Globus pallidus (tissue), 1 donor: ENCODE measurements at regions not wholly inside any gene's neighbourhood (a gene's known extent, or its start where the extent isn't known, plus 50 kb on each side); places are given as distances from the start of the nearest gene placed in this dataset.
"Not testable (repeated sequence)": the region's sequence is repeated elsewhere in the genome, so short reads cannot be mapped to it uniquely, and the experiment has no call there.

ENCODE experiments used
- DNase-seq: peaks from one replicate; pipeline ENCODE4 v3.0.0-alpha.2; 2015; ENCODE audit warnings: low spot score

DNA sequence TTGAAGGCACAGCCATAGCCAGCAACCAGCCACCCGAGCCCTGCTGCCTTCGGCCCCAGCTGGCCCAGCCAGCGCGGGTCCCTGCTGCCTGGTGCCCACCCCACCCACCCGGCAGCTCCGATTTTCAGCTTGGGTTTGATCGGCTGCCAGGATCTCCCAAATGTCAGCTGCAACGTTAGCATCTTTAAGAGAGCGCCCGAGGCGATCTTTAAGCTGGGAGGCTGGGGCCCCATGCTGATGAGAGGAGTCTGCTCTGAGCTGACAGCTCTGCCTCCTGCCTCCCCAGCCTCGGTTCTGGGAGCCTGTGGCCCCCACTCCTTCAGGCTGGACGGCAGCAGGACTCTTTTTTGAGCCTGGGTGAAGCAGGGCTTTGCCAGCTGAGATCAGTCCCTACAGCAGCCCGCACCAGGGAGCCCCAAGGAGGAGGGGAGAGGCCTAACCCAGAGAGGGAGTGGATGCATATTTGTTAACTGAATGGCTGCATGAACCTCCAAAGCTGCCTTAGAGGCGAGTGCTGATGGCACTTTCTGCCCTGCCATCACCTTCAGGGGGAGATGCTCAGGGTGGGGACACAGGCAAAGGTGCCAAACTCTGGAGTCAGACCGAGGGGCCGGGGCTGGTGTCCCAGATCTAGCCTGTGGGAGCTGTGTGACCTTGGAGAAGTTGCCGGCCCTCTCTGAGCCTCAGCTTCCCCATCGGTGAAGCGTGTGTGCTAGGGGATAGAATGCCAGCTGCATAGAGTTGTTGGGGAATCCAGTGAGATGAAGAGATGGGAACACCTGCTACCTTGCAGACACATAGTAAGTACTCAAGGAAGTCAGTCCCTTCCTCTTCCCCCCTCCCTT lies 165.5 kb downstream of the C9orf50 start:
- no peak for DNase-seq

- DNase-seq, result no peak
Measured at GRCh38 chr9:129454467-129455067, 166.3 kb downstream of the C9orf50 start.

DNA sequence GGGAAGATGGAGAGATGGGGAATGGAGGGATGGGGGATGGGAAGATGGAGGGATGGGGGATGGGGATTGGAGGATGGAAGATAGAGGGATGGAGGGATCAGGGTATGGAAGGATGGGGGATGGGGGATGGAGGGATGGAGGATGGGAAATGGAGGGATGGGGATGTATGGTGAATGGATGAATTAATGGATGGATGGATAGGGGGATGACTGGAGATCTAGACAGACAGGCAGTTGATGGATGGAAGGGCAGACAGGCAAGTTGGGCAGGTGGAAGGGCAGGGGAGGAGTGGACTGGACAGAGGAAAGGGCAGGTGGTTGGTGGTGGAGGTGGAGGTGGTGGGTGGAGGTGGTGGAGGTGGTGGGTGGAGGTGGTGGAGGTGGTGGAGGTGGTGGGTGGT lies 167.2 kb downstream of the C9orf50 start:
- DNase-seq, result no peak

GRCh38 chr9:129451669-129452068 lies 169.2 kb downstream of the C9orf50 start:
- no peak for DNase-seq

DNA sequence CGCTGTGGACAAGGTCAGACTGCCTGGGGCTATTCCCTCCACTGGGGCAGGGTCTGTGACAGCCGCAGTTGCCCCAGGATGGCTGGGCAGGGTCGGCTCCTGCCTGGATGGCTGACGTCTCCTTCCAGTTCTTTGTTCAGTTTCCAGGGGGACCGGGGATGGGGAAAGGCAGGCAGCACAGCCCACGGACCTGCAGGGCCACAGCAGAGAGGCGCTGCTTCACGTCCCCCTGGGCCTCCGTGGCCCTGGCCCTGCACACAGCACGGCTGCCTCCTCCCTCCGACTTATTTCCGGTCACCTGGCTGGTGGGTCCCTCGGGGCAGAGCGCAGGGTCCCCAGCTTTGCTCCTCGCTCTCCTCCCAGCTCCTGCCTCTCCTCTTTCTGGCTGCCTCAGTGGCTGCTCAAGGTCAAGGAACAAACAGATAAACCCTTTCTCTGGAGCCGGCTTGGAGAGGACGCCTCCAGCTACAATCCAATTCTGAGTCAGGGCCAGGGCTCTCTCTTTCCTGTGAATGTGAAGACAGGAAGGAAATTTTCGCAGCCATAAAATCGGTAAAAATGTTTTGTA lies 169.7 kb downstream of the C9orf50 start:
- no peak for DNase-seq

DNA sequence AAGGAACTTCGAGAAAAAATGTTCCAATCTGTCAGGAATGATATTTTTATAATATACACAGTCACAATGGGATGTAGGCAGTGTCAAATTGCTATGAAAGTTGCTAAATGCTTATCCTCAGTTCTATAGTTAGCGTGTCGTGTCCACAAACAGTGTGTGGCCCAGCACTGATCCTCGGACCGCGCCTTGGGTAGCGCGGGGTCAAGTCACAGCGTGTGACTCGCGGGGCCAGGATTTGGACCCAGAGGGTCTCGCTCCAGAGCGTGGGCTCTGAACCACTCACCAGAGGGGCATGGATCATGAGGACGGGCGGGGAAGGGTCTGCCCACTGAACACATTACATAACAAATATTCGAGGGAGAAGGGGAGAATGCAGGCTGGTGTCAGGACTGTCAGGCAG lies 171.8 kb downstream of the C9orf50 start:
- no peak for DNase-seq

DNA sequence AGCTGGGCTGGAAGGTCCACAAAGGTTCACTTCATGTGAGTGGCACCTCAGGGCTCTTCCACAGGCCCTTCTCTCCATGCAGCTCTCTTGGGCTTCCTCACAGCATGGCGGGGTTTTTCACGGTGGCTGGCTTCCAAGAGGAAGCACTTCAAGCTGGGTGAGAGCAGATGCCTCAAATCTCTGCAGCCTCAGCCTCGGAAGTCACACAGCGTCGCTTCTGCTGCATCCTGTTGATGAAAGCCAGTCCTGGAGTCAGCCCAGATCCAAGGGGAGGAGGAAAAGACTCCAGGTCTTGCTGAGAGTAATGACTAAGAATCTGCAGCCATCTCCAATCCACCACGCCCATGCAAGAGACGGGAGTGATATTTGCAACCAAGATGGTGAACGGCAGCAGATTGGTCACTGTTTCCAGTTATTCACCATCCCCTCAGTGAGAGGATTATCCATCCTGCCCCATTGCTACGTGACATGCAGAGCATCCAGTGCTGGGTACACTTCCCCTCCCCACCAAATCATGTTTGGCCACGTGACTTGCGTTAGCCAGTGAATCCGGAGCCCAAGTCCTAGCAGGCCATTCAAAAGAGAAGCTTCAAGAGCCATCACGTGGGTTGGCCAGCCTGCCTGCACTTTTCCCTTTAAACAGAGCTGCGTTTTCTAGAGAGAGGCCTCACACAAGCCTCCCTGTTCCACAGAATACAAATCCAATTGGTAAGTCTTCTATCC lies 173.9 kb downstream of the C9orf50 start:
- DNase-seq, result peak; percentile 71

DNA sequence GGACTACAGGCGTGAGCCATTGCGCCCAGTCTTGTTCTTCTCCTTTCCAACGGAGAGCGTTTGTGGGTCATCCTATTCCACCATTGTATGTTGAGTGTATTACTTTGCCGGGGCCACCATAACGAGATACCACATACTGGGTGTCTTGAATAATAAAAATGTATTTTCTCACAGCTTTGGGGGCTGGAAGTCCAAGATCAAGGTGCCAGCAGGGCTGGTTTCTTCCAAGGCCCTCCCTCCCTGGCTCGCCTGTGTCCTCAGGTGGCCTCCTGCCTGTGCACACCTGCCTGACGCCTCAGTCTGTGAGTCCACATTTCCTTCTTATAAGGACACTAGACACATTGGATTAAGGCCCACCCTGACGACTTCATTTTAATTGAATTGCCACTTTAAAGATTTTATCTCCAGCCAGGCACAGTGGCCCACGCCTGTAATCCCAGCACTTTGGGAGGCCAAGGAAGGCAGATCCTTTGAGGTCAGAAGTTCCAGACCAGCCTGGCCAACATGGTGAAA lies 175.1 kb downstream of the C9orf50 start:
- no peak for DNase-seq

DNA sequence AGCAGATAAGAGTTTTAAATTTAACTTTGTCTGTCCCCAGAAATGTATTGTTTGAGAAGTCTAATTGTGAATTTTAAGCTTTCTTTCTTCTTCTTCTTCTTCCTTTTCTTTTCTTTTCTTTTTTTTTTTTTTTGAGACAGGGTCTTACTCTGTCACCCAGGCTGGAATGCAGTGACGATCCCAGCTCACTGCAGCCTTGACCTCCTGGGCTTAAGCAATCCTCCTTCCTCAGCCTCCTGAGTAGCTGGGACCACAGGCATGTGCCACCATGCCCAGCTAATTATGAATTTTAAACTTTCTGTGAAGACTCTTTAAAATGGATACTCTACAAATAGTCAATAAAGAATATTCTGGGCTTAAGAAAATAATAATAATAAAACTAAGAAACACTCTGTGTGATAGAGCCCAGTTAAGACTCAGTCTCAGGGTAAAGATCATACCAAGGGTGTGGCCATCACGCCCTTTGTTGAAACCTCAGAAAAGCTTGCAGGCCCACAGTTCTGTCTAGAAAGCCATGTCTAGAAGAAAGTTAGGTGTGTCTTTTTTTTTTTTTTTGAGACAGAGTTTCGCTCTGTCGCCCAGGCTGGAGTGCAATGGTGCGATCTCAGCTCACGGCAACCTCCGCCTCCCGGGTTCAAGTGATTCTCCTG lies 177.3 kb downstream of the C9orf50 start:
- DNase-seq, result not testable (repeated sequence)

DNA sequence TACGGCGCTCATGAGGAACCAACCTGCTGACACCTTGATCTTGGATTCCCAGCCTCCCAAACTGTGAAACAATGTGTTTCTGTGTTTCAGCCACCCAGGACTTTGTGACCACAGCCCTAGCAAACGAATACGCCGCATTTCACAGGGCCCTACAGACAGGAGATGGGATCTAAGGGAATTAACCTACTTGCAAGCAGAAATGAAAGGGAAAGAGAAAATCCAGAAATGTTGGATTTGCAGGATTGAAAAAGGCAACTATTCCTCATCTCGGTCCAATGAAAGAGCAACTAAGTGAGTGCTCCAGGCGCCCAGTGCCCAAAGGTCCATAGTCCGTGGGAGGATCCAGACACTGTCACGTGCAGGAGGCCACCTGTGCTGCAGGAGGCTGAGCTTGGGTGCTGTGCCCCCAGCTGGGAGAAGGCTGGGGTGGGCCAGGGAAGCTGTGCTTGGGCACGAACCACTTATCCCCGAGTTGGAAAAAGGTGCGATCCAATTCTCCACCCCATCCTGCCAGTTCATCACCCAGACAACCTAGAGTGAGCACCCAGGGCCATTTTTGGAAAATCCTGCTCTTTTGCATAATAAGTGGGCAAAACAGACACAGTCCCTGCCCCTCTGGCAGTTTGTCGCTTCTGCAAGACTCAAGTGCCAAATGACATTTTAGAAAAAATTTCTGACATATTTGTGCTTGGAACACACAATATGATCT lies 177.9 kb downstream of the C9orf50 start:
- DNase-seq, result no peak

GRCh38 chr9:129441852-129442251 lies 179.0 kb downstream of the C9orf50 start:
- no peak for DNase-seq

DNA sequence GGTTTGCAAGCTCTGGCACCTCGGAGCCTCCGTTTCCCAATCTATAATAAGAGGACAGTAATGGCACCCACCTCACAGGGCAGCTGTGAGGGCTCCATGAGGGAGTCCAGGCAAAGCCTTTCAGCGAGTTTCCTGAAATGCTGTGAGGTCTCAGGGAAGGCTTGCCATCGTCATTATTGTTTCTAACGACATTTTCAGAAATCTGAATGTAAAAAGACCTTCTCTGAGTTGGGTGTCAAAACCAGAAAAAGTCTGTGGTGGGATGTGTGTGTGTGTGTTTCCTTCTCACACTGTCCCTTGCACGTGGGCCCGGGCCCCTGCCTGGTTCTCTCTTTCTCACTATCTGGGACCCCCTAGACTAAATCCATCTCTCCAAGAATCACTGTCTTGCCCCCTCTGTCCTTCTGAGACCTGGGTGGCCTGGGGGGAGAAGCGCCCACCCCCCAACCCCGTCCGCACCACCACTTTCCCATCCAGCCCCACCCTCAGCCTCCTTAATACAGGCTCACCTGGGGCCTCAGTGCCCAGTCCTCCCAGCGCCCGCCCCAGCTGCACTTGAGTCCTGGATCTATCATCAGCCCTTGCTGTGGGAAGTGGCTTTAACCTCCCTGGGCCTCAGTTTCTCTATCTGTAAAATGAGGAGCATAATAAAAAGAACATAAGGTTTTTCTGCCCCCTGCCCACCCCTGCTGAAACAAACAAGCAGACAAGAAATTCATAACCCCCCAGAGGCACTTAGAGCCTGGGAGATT lies 180.3 kb downstream of the C9orf50 start:
- DNase-seq, result no peak

GRCh38 chr9:129439242-129439641 lies 181.7 kb downstream of the C9orf50 start:
- no peak for DNase-seq

- no peak for DNase-seq
Measured at GRCh38 chr9:129437626-129438323, 183.1 kb downstream of the C9orf50 start.

DNA sequence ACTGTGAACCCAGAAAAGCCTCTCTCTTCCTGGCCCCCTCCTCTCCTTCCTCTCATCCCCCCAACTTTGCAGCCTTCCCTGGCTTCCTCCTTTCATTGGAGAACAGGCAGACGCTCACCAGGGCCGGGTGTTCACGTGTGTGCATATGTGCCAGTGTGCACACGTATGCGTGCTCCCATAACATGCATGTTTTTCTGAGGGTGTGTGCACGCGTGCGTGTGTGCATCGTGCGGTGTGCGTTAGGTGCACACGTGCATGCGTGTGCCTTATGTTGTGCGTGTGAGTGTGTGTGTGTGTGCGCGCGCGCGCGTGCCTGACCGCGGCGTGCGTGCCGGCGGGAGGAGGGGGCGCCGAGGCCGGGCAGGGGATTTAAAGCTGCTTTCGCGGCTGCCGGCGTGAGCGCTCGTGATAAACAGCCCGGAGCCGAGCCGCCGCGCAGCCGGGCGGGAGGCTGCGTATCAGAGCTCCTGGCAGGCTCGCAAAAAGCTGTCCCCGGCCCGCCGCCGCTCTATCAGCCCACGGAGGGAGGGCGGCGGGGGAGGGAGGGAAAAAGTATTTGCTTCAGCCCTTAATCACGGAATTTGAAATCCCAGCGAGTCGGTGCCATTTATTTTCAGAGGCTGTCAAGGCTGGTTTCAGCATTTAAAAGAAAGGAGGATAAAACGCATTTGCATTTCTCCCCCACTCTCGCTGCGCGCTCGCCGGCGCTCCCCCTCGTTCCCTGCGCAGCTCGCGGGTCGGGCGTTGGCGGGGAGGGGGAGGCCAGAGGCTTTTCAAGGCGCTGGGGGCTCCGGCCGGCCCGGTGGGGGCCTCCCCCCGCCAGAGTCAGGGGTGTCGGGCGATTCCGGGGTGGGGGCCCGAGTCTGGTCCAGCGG lies 183.9 kb downstream of the C9orf50 start:
- no peak for DNase-seq

DNA sequence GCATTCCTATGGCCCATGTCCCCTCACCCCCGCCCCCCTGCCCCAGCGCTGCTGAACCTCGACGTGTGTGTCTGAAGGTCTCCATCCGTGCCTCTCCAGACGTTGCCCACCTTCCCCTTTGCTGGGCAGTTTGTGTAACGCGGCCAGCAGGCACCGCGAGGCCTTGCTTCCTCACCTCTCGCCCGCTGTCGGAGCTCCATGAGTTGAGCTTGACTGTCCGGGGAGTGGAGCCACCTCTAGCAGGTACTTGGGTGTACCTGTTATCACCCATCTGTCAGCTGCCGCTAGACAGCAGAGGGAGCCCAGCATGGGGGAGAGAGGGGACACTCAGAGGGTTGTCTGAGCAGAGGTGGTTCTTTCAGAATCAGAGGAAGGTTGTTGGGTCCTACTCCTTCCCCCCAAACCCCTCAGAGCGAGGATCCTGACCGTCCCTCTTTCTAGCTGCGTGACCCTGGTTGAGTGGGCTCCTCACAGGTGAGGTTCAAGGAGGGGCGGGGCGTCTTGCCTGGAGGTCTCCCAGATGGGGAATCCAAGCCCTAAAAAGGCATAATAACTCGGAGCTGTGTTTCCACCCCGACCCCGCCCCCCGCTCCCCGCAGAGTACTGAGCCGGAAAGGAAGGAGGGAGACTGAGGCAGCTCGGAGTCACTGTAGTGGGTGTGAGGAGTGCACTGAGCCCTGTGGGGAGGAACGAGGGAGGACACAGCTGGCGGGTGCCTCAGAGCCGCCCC lies 184.7 kb downstream of the C9orf50 start:
- DNase-seq, result no peak

DNA sequence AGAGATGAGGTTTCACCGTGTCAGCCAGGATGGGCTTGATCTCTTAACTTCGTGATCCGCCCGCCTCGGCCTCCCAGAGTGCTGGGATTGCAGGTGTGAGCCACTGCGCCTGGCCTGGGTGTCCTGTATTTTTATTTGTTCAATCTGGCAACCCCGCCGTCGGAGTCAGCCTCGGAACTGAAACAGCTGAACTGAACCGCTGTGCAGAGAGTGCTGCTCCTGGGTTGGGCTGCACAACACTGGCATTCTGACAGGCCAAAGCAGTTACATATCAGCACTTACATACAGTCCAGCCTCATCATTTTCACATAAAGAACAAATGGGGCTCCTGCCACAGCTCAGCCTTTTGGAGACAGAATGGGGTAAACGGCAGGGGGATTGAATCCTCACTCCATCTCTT lies 185.6 kb downstream of the C9orf50 start:
- no peak for DNase-seq

- no peak for DNase-seq
Measured at GRCh38 chr9:129434187-129434586, 186.7 kb downstream of the C9orf50 start.
